ENCODE measurements at regions not wholly inside any gene's neighbourhood (a gene's known extent, or its start where the extent isn't known, plus 50 kb on each side); places are given as distances from the start of the nearest gene placed in this dataset.

- TF ChIP-seq CTCF (IDR thresholded peaks at IDR 0.05) (no peak), POLR2A (IDR thresholded peaks at IDR 0.05) (no peak), POLR2AphosphoS5 (IDR thresholded peaks at IDR 0.05) (no peak)
Observed at GRCh38 chrY:15805985-15806384, 1281.7 kb downstream of the NLGN4Y start.

All from upper lobe of left lung (tissue), 4 donors.